HG03066 (cell line): ENCODE measurements at regions not wholly inside any gene's neighbourhood (a gene's known extent, or its start where the extent isn't known, plus 50 kb on each side); places are given as distances from the start of the nearest gene placed in this dataset.
"Not testable (repeated sequence)": the region's sequence is repeated elsewhere in the genome, so short reads cannot be mapped to it uniquely, and the experiment has no call there.

Experiments
- ATAC-seq: cut with Tn5 transposase; IDR thresholded peaks from one replicate; pipeline ENCODE4 v1.9.1; 2021; ENCODE audit warnings: low read depth; ENCODE audit not compliant: unreplicated experiment

DNA sequence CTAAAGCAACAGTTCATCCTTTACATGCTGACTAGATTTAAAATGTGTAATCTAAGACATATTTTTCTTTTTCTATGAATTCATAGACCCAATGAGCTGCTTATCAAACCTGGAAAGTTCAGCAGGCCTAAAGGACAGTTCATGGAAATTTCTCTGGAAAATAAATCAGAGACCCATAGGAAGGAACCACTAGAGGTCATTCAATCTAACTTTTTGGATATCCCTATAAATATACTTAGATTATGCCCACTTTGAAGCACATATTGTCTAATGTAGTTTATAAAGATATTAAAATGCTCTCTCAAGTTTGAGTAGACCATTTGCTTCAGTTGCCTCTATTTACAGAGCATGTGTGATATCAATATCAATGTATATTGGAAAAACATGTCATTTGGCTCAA is 473.0 kb downstream of the FAT4 start:
- no peak for ATAC-seq

DNA sequence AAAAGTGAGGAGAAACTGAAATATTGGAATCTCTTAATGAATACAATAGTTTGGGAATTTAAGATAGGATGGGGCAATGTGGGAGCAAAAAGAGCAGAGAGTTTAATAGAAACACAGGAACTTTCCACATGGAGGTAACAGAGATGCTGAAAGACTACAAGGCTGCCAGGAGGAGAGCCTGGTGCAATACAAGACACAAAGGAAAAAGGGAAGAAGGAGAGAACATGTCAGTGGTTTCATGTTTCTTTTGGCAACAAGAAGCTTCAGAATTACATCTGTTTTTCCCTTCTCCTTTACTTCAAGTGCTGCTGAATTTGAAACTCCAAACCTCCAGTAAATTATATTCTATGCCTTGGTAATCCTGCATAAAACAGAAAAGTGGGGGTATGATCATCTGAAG is 474.3 kb downstream of the FAT4 start:
- ATAC-seq, result no peak

DNA sequence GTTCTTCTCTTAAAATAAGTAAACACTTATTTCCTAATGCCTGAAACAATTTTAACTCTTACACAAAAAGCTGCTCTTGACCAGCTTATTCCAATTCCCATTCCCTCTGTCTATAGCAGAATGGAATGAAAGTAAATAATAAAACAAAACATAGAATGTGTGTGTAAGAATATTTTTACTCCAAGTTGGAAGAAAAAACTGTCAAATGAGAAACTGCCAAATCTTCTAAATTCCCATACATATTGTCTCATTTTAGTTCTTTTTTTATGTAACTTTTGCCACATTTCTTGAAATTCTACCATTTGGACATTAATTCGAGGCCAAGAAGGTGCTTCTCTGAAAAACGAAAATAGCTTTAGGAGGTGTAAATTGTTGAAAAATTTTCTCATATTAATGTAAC is 477.1 kb downstream of the FAT4 start:
- ATAC-seq, result no peak

DNA sequence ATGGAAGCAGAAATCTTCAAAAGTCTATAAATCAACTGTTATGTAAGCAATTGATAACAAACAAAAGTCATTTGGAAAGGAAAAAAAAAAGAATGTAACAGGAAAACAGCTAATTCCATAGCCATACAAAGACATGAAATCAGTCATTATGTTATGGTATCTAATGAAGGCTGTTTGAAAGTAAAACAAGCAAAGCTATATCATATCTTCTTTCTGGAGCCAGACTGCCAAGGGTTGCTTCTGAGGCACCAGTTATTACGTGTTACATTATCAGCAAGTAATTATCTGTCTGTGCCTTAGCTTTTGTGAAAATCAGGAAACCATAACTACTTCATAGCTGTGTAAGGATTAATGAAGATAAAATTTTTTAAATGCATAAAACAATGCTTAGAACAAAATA is 480.2 kb downstream of the FAT4 start:
- ATAC-seq, result no peak

DNA sequence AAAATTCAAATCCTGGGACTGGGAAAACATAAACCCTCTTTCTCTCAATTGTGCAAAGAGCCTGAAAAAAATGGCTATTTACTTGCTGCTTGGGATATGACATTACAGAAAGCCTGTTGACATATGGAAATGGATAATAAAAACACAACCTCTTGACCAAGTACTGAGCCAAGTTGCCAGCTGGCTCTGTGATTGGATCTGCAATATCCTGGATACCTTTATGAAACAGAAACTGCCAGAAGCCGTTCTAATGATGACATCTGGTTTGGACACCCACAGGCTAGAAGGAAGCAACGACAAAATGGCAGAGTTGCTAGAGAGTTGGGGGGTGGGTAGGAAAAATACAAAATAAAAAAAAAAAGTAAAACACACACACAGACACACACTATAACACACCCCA is 481.4 kb downstream of the FAT4 start:
- no peak for ATAC-seq

DNA sequence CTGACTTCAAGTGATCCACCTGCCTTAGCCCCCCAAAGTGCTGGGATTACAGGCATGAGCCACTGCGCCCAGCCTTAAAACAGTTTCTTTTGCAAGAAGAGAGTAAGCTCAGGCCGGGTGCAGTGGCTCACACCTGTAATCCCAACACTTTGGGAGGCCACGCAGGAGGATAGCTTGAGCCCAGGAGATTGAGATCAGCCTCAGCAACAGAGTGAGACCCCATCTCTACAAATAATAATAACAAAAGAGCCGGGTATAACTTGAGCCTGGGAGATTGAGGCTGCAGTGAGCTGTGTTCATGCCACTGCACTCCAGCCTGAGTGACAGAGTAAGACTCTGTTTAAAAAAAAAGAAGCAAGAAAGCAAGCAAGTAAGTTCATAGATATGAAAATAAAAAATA is 482.9 kb downstream of the FAT4 start:
- not testable (repeated sequence) for ATAC-seq

DNA sequence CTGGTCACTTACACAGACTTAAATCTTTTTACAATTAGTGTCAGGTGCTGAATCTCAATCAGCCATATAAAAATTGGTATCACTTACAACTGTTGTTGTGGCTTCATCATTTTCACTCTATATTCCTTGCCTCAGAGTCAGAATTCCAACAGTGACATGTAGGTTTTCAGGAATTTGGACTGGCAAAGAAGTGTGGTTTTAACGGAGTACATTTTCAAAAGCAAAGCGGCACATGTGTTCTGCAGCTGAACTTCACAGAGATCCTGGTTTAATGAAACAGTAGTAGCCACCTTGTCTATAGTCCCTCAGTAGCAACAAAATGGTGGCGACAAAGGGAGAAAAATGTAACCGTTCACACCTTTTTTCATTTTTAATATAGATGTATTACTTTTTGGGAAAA is 486.6 kb downstream of the FAT4 start:
- ATAC-seq, result no peak

DNA sequence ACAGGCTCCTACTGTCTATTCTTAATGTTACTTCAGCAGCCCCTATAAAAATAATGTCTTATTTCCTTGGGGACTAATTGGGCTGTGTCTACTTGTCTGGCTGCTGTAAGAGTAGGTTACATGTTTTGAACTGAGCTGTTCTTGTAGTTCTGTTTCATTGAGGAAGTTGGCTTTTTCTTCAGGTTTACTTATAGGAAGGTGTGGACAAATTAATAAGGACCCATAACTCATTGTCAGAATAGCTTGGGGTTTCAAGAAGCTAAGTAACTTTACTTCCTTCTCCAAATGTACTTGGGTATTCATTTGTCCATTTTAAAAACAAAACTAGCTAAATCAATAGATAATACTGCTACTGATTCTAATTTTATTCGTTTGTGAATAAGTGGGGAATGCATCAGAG is 487.2 kb downstream of the FAT4 start:
- ATAC-seq, result no peak

DNA sequence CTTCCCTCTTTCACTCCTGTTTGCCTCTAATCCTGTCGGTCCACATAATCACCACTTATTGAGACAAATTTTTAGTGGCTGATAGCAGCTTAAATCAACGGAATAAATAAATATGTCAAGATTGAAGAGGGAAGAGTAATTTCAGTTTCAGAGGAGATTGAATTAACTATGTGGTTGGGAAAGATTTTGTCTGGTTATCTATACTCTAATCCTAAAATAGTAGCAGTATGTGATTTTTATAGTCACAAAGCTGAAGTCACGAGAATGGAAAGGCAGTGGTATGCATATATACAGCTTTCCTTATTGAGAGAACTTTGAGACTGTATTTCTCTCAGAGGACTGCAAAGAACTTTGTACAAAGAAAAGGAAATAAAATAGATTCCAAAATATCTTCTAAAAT is 493.3 kb downstream of the FAT4 start:
- no peak for ATAC-seq

DNA sequence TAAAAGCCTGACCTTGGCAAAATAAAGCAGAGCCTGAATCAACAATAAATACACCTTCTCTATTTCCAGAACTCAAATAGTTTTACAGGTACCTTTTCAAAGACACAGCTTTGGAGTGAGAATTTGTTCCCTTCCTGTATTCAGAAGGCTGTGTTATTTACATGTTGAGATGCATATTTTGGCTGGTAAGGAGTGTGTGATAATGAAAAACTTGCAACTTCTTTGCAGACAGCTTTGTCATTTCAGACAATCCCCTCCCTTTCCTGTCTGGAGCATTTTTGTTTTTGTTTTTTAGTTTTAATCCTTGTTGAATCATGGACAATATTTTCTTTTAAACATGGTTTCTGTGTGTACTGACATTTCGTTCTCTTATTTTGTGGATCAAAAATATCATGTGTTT is 493.8 kb downstream of the FAT4 start:
- ATAC-seq, result no peak

DNA sequence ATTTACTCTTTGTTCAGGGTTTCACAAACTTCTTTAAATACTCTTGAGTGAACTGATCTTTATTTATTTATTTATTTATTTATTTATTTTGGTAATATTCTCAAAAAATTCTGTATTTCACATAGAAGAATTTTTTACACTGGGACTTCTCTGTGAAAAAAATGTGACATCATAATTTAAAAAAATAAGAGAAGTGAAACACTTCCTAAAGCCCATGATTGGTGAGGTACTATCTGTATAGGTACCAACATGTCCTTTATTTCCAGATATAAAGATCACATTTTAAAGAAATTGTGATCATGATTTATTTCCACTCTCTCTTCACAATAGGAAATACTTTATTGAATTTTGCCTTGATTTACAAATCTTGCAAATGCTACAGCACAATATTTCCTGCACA is 497.1 kb downstream of the FAT4 start:
- ATAC-seq, result no peak

DNA sequence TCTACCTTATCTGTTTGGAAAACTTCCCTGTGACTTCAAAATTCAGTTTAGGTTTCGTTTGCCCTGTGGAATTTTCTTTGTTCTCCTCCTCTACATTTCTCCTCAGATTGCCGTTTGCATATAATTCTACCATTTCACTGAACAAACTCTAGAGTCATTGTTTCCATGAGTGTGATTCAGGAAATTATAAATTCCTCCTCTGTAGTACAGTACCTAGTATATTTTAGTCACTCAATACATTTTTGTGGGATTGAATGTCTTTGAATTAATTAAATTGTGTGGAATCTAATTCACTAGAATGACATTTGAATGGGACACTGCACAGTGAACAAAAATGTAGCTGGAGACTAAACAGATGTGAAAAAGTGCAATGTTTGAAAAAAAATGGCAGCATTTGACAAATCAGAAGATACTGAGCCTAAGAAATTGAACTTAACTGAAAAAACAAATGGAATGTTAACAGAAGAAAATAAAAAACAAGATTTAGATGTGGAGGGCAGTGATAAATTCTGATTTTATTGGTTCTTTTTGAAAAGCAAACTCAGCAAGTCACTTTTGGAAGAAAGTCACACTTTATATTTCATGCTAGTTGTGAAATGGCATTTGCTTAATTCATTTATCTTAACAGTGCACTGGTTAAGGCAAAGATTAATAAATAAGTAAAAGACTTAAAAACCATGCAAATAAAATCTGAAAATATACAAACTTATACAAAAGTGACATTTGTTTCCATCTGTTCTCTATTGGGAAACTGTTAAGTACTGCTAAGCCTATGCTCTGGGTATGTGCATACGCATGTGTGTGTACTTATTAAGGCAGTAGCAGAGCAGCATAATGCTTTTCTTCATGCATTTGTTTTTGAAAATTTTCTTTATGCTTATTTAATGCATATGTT is 512.3 kb downstream of the FAT4 start:
- no peak for ATAC-seq

DNA sequence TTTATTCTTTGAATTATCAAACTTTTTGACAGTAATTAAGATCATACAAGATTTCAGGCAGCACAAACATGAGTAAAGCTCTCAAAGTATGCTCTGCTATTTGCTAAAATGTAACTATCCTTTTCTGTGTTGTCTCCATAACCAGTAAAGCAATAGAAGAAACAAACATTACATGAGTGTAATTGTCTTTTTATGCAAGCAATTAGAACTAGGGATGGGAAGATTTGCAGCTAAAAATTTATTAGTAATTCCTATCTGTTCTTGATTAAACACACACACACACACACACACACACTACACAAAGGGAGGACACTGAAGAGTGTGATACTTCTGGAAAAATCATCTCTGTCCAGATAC is 512.9 kb downstream of the FAT4 start:
- ATAC-seq, result no peak

DNA sequence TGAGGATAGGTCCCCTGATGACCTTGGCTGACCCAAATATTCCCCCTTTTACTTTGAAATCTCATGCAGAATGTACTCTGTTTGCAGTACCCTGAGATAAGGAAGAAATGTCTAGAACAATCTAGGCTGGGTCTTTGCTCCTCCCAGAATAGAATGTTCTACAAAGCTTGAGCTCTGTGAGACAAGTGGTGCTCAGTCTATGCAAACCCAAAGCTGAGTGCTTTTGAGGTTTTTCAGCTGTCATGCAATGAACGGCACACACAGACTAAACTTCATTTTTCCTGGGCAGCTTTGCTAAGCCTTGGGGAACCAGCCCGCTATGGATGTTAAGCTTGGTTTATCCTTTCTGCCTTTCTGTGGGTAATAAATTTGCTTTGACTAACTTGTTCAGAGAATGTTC is 513.6 kb downstream of the FAT4 start:
- ATAC-seq, result no peak

DNA sequence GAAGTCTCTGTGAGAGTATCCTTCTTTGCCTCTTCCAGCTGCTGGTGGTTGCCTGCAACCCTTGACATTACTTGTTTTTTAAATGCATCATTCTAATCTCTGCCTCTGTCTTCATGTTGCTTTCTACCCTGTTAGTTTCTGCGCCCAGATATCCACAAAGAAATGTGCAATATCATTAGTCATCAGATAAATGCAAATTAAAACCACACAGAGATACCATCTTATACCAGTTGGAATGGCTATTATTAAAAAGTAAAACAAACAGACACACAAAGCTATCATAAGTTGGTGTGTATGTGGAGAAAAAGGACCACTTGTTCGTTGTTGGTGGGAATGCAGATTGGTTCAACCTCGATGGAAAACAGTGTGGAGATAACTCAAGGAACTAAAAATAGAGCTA is 517.4 kb downstream of the FAT4 start:
- no peak for ATAC-seq

DNA sequence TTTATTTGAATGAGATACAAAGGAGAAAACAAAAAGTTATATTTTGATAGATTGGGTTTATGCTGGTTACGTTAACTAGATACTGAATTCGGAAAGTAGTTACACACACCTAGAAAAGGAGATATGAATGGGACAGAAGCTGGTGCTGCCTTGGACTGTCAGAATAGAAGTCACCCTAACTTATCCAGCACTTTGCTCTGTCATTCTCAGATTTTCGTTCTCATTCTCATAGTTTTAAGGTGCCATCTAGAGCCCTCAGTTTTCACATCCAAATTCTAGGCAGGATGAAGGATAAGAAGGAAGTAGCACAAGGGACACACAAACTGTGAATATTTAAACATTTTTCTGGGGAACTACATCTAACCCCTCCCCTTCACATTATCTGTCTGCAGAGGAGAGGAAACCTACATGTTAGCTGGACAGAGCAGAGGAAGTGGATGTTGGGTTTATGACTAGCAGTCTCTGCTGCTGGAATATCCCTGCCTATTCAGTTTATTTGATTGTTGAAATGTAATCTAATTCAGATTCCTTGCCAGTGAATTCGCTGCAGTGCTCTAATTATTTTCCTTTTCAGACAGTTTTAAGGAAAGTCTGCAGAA is 521.9 kb downstream of the FAT4 start:
- no peak for ATAC-seq

DNA sequence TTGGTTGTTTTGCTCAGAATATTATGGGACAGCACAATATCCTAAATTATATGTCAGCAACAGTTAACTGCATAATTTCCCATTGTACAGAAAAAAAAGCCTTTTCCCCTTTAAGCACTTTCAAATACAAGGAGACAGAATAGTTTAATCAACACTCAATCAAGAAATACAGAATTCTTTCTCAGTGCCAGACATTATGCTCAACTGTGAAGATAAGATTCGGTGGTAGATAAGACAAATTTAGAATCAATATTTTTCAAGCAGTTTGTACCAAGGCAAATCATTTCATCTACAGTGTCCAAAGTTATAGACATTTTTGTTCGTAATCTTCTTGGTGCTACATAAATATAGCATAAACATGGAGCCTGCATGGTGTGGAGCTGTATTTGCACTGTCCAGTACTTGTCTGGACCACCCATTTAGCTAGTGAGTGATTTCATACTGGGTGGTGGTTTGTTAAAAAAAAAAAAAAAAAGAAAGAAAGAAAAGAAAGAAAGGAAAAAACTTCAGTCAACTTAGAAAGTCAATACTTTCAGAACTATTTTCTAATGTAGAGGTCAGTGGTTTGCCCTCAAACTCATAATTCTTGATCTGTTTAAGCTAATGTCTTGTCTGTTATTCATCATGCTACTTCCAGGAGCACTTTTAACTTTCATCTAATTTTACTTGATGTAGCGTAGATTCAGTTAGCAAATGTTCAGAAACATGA is 522.9 kb downstream of the FAT4 start:
- no peak for ATAC-seq

DNA sequence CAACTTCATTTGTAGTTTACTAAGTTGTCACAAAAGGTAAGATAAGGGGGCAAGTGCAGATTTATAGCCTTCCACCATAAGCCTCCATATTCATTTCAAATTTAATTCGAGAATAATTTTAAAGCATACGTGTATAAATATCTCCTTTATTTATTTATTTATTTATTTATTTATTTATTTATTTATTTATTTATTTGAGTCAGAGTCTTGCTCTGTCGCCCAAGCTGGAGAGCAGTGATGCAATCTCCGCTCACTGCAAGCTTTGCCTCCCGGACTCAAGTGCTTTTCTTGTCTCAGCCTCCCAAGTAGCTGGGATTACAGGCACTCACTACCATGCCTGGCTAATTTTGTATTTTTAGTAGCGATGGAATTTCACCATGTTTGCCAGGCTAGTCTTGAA is 523.4 kb downstream of the FAT4 start:
- no peak for ATAC-seq

DNA sequence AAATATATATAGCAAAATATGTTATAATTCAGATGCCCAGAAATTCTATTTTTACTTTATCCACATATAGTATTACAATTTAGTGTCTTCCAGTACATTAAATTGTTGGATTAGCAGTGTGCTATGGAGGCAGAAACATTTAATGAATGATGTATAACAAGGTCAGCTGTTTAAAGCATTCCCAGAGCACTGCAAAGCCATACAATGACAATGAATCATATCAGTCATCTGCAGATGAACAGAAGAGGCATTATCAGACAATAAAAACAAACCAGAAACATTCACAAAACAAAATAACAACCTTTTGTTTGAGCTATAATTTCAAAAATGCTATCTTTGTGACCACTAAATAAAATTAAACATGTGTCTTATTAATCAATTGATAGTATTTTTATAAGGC is 524.2 kb downstream of the FAT4 start:
- no peak for ATAC-seq

DNA sequence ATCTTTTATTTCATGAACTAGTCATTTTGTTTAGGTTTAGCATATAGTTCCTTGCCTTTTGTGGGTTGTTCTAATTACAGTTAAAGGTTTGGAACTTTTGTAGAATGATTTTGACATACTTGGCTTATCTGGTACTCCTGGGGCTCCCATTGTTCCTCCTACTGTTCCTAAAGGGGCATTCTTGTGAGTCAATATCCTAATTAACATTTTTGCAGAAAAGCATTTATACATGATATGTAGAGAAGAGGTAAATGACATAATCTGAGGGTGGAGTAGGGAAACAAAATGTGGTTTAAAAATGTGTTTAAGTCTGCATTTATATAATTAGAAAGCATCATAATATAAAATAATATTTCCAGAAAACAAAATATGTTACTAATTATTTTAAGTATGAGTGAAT is 529.2 kb downstream of the FAT4 start:
- no peak for ATAC-seq

DNA sequence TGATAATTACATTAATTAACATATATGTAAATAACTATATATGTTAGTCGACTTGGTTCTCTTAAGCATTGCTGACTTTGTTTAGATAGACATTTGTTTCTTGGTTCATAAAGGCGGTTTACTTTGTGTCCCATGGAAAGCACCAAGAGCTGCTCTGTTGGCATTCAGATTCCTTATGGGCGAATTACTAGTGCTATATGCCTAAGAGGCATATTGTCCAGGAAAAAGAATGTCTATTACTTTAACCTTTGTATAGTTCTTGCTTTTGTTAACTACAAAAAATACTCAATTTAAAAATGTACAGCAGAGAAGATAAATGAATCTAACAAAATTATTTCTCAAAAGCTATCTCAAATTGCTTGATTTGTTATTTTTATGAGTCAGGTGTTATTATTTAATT is 532.8 kb downstream of the FAT4 start:
- ATAC-seq, result no peak

DNA sequence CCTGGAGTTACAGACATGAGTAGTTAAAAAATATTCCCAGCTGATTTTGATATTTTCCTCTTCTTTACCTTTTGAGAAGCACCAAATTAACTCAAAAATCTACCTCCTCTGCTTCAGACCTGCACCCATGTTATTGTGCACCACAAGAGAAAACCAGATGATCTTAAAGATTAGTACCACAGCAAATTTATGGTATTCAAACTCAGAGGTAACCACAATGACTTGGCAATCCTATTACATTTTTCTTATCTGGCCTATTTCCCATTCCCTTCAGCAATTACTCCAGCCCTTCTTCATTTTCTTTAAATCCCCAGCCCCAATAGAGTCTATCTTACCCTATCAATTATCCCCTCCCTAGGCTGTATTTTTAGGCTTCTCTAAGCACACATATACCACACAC is 535.1 kb downstream of the FAT4 start:
- ATAC-seq, result no peak
